ENCODE measurements at regions not wholly inside any gene's neighbourhood (a gene's known extent, or its start where the extent isn't known, plus 50 kb on each side); places are given as distances from the start of the nearest gene placed in this dataset.
"Not testable (repeated sequence)": the region's sequence is repeated elsewhere in the genome, so short reads cannot be mapped to it uniquely, and the experiment has no call there.

GRCh38 chr21:15966651-15967050 lies 236.9 kb downstream of the USP25 start:
- no peak for DNase-seq (ENCODE audit: low read depth)
- TF ChIP-seq CTCF (conservative IDR thresholded peaks at IDR 0.05; ENCODE audit: low read length): no peak
- no peak overlapping the region for H3K4me3 ChIP-seq (ENCODE audit: low read length)

- no peak for TF ChIP-seq CTCF (conservative IDR thresholded peaks at IDR 0.05; ENCODE audit: low read length)
- H3K4me3 ChIP-seq (ENCODE audit: low read length): no peak overlapping the region
- DNase-seq (ENCODE audit: low read depth): peak; percentile 6
Observed at GRCh38 chr21:15967661-15968060, 237.9 kb downstream of the USP25 start.

GRCh38 chr21:15968776-15969310 lies 239.1 kb downstream of the USP25 start:
- TF ChIP-seq CTCF (conservative IDR thresholded peaks at IDR 0.05; ENCODE audit: low read length): no peak
- no peak overlapping the region for H3K4me3 ChIP-seq (ENCODE audit: low read length)
- no peak for DNase-seq (ENCODE audit: low read depth)

GRCh38 chr21:15976807-15977206 lies 247.0 kb downstream of the USP25 start:
- no peak for DNase-seq (ENCODE audit: low read depth)
- no peak overlapping the region for H3K4me3 ChIP-seq (ENCODE audit: low read length)
- TF ChIP-seq CTCF (conservative IDR thresholded peaks at IDR 0.05; ENCODE audit: low read length): peak; percentile 47

GRCh38 chr21:15978215-15978738 lies 248.5 kb downstream of the USP25 start:
- DNase-seq (ENCODE audit: low read depth): peak; percentile 70
- H3K4me3 ChIP-seq (ENCODE audit: low read length): no peak overlapping the region
- TF ChIP-seq CTCF (conservative IDR thresholded peaks at IDR 0.05; ENCODE audit: low read length): no peak

- H3K4me3 ChIP-seq (ENCODE audit: low read length); DNase-seq (ENCODE audit: low read depth): not testable (repeated sequence)
Observed at GRCh38 chr21:15979493-15979892, 249.7 kb downstream of the USP25 start.

GRCh38 chr21:15986277-15986676 lies 256.5 kb downstream of the USP25 start:
- DNase-seq (ENCODE audit: low read depth): no peak
- no peak overlapping the region for H3K4me3 ChIP-seq (ENCODE audit: low read length)
- TF ChIP-seq CTCF (conservative IDR thresholded peaks at IDR 0.05; ENCODE audit: low read length): no peak

GRCh38 chr21:15992171-15992570 lies 262.4 kb downstream of the USP25 start:
- no peak for TF ChIP-seq CTCF (conservative IDR thresholded peaks at IDR 0.05; ENCODE audit: low read length)
- no peak for DNase-seq (ENCODE audit: low read depth)
- H3K4me3 ChIP-seq (ENCODE audit: low read length): no peak overlapping the region

All from AG10803 (cell line).